Endothelial cell of umbilical vein (primary cell): ENCODE measurements at regions not wholly inside any gene's neighbourhood (a gene's known extent, or its start where the extent isn't known, plus 50 kb on each side); places are given as distances from the start of the nearest gene placed in this dataset.

Experiments used
- BruUV-seq: library from RNA; stranded (reverse); fragments of 400-500 nt; replicated peaks from 2 replicates; lab custom pipeline; 2021; lab: Mats Ljungman, UMichigan
- CTCF ChIA-PET: fragments of 300-600, 350-600 bp; sonication (Branson Sonifier 250); formaldehyde crosslinking; loops from one replicate; lab custom pipeline; 2021; ENCODE audit warnings: antibody characterized with exemption, inconsistent platforms; lab: Charles Lee
- POLR2A ChIA-PET: fragments of 300-600, 350-600 bp; sonication (Branson Sonifier 250); formaldehyde crosslinking; loops from one replicate; lab custom pipeline; 2021; ENCODE audit warnings: antibody characterized with exemption, inconsistent platforms; lab: Charles Lee
- DNase-seq: peaks from one replicate; pipeline ENCODE4 v3.0.0-alpha.2; 2011; ENCODE audit warnings: low read depth, low spot score
- FAIRE-seq: peaks from 2 replicates; lab custom pipeline; 2011; peaks lifted over from hg19 to GRCh38; lab: Jason Lieb, UNC
- H2AFZ ChIP-seq: 2 replicates; pipeline ENCODE4 v1.6.0; 2012; ENCODE audit warnings: low read depth, low read length, control low read depth, inconsistent platforms
- H3K27ac ChIP-seq: 2 replicates; pipeline ENCODE4 v1.5.1; 2011; ENCODE audit warnings: low read depth, mild to moderate bottlenecking, control low read depth, low read length, moderate library complexity; ENCODE audit not compliant: insufficient read depth
- H3K27me3 ChIP-seq, 2 experiments: 2 replicates each; pipeline versions ENCODE4 v1.6.0 to v1.6.1; 2011; ENCODE audit warnings: low read length in 2 of 2, mixed read lengths in 1 of 2; ENCODE audit not compliant: control insufficient read depth in 2 of 2, insufficient read depth in 2 of 2
- H3K36me3 ChIP-seq, 2 experiments: 2 replicates in 1 of 2; 3 replicates in 1 of 2; pipeline ENCODE4 v1.5.1; 2011; ENCODE audit warnings: low read length in 2 of 2, mild to moderate bottlenecking in 1 of 2, moderate library complexity in 1 of 2; ENCODE audit not compliant: control insufficient read depth in 2 of 2, insufficient read depth in 2 of 2; ENCODE audit errors: extremely low read depth in 1 of 2
- H3K4me1 ChIP-seq: 3 replicates; pipeline ENCODE4 v1.5.1; 2011; ENCODE audit warnings: mild to moderate bottlenecking, low read length; ENCODE audit not compliant: control insufficient read depth, insufficient read depth; ENCODE audit errors: extremely low read depth
- H3K4me2 ChIP-seq: 2 replicates; pipeline ENCODE4 v1.6.1; 2011; ENCODE audit warnings: low read length, control low read depth, mixed read lengths; ENCODE audit not compliant: insufficient read depth
- H3K4me3 ChIP-seq, 3 experiments: fragments of 200-600 bp in 1 of 3; sonication (generic), shearing (Covaris generic) in 1 of 3; replicated peaks in 1 of 3; 2 replicates each; pipeline ENCODE4 v1.5.1; 2011 to 2016; ENCODE audit warnings: control low read depth in 3 of 3, low read length in 3 of 3, mild to moderate bottlenecking in 2 of 3, inconsistent platforms in 1 of 3, low read depth in 1 of 3, moderate library complexity in 1 of 3; ENCODE audit not compliant: insufficient read depth in 1 of 3
- H3K79me2 ChIP-seq: 2 replicates; pipeline ENCODE4 v1.6.0; 2012; ENCODE audit warnings: low read length, inconsistent platforms; ENCODE audit not compliant: control insufficient read depth, insufficient read depth
- H3K9ac ChIP-seq: replicated peaks from 2 replicates; pipeline ENCODE3; 2011; ENCODE audit warnings: low read length, control low read depth; ENCODE audit not compliant: insufficient read depth; ENCODE audit errors: extremely low read depth
- H3K9me1 ChIP-seq: replicated peaks from 3 replicates; pipeline ENCODE4 v1.6.0; 2011; ENCODE audit warnings: mild to moderate bottlenecking, low read length; ENCODE audit not compliant: control insufficient read depth, insufficient read depth; ENCODE audit errors: extremely low read depth
- H3K9me3 ChIP-seq: replicated peaks from 2 replicates; pipeline ENCODE4 v1.5.1; 2012; ENCODE audit warnings: low read length, inconsistent platforms; ENCODE audit not compliant: control insufficient read depth, insufficient read depth
- H4K20me1 ChIP-seq: replicated peaks from 2 replicates; pipeline ENCODE3; 2011; ENCODE audit warnings: mild to moderate bottlenecking, low read length; ENCODE audit not compliant: control insufficient read depth, insufficient read depth; ENCODE audit errors: extremely low read depth
- CTCF ChIP-seq, 2 donors: IDR thresholded peaks; 1 replicate in 1 of 2; 2 replicates in 1 of 2; pipeline ENCODE4 v1.5.1; 2011; ENCODE audit warnings: low read length in 2 of 2, mild to moderate bottlenecking in 2 of 2, moderate library complexity in 2 of 2, control low read depth in 1 of 2, inconsistent platforms in 1 of 2, low read depth in 1 of 2; ENCODE audit not compliant: insufficient read depth in 1 of 2; ENCODE audit errors: extremely low read depth in 1 of 2
- EZH2 ChIP-seq: IDR thresholded peaks from 2 replicates; pipeline ENCODE4 v1.6.1; 2012; ENCODE audit warnings: borderline replicate concordance, low read depth, mild to moderate bottlenecking, moderate library complexity, low read length, inconsistent platforms; ENCODE audit not compliant: severe bottlenecking
- FOS ChIP-seq: IDR thresholded peaks from 2 replicates; pipeline ENCODE4 v1.6.1; 2011; ENCODE audit warnings: mild to moderate bottlenecking, low read length, moderate library complexity, borderline replicate concordance; ENCODE audit not compliant: insufficient read depth
- GATA2 ChIP-seq: IDR thresholded peaks from 2 replicates; pipeline ENCODE4 v1.7.0; 2011; ENCODE audit warnings: low read depth, mild to moderate bottlenecking, moderate library complexity, mixed read lengths, low read length; ENCODE audit not compliant: insufficient read length, insufficient read depth
- JUN ChIP-seq: IDR thresholded peaks from 2 replicates; pipeline ENCODE4 v1.6.1; 2011; ENCODE audit warnings: borderline replicate concordance, low read depth; ENCODE audit not compliant: insufficient read length, insufficient read depth
- MAX ChIP-seq: IDR thresholded peaks from 2 replicates; pipeline ENCODE4 v1.6.1; 2011; ENCODE audit not compliant: insufficient read depth, insufficient read length
- MYC ChIP-seq: IDR thresholded peaks from one replicate; pipeline ENCODE4 v1.6.1; 2011; ENCODE audit warnings: mild to moderate bottlenecking, low read depth, low read length
- POLR2A ChIP-seq: IDR thresholded peaks from 2 replicates; pipeline ENCODE4 v1.6.1; 2012; ENCODE audit warnings: low read depth, mild to moderate bottlenecking, control low read depth, low read length
- POLR2AphosphoS5 ChIP-seq: IDR thresholded peaks from 2 replicates; pipeline ENCODE4 v1.6.1; 2012; ENCODE audit warnings: low read depth, mild to moderate bottlenecking, control low read depth, low read length, moderate library complexity; ENCODE audit not compliant: insufficient read depth
- dilution Hi-C: fragments of 300-500 bp; cut with MboI; formaldehyde crosslinking; loops from one replicate; pipeline ENCODE4 v1.15.0; 2019; ENCODE audit warnings: low sequenced_read_pairs; ENCODE audit not compliant: extremely low pct_ligation_motif_present
- intact Hi-C: fragments of 100-400 bp; cut with micrococcal nuclease; formaldehyde crosslinking; loops from one replicate; pipeline ENCODE4 v1.10.0; 2022

GRCh38 chr18:53682796-53683195 is 541.7 kb downstream of the MBD2 start:
- Histone ChIP-seq H3K9ac (no peak overlapping the region), H3K4me3 (no peak overlapping the region), H3K27me3 (no peaks in the 10 kb centered on the region), H4K20me1 (no peaks in the 10 kb centered on the region), H3K9me3 (no peaks in the 10 kb centered on the region), H2AFZ (no peak overlapping the region), H3K36me3 (no peaks in the 10 kb centered on the region), H3K4me1 (no peaks in the 10 kb centered on the region), H3K4me2 (no peak overlapping the region), H3K27ac (no peak overlapping the region), H3K9me1 (no peaks in the 10 kb centered on the region), H3K79me2 (no peaks in the 10 kb centered on the region)
- CTCF ChIA-PET = no interaction called here
- TF ChIP-seq MAX = no peak
- dilution Hi-C loops = no loop called here
- DNase-seq (no peak), FAIRE-seq (no peak)
- BruUV-seq = no TSS peak
- intact Hi-C loops = no loop called here
- POLR2A ChIA-PET = no interaction called here

GRCh38 chr18:53677480-53677879 is 547.0 kb downstream of the MBD2 start:
- dilution Hi-C loops = no loop called here
- no peak overlapping the region for H3K27ac ChIP-seq
- no peaks in the 10 kb centered on the region for H3K9me3 ChIP-seq
- FAIRE-seq (no peak), DNase-seq (no peak)
- H3K79me2 ChIP-seq = no peaks in the 10 kb centered on the region
- H2AFZ ChIP-seq = no peak overlapping the region
- H3K4me1 ChIP-seq = no peaks in the 10 kb centered on the region
- intact Hi-C loops = no loop called here
- H3K36me3 ChIP-seq = no peaks in the 10 kb centered on the region
- H3K9ac ChIP-seq = no peak overlapping the region
- CTCF ChIA-PET = no interaction called here
- no TSS peak for BruUV-seq
- no peaks in the 10 kb centered on the region for H4K20me1 ChIP-seq
- POLR2A ChIA-PET = no interaction called here
- H3K9me1 ChIP-seq = no peaks in the 10 kb centered on the region
- no peak for TF ChIP-seq FOS
- TF ChIP-seq CTCF (IDR thresholded peaks at IDR 0.05; ENCODE audit: extremely low read depth in 1 of 2, insufficient read depth in 1 of 2, low read depth in 1 of 2, low read length in 2 of 2) = no peak
- TF ChIP-seq JUN = no peak
- no peak for TF ChIP-seq POLR2AphosphoS5
- no peak for TF ChIP-seq MYC
- no peak for TF ChIP-seq EZH2
- no peak for TF ChIP-seq POLR2A
- TF ChIP-seq MAX = no peak
- no peak for TF ChIP-seq GATA2
- no peaks in the 10 kb centered on the region for H3K27me3 ChIP-seq
- H3K4me3 ChIP-seq = no peak overlapping the region
- H3K4me2 ChIP-seq = no peak overlapping the region
